CD4-positive, alpha-beta T cell treated with Interleukin-4 for 4 hours (primary cell): ENCODE measurements at regions not wholly inside any gene's neighbourhood (a gene's known extent, or its start where the extent isn't known, plus 50 kb on each side); places are given as distances from the start of the nearest gene placed in this dataset.

Experiments
- DNase-seq: peaks from one replicate; pipeline ENCODE4 v3.0.0-alpha.2; 2020

- DNase-seq, result no peak
Observed at GRCh38 chr2:17122887-17123501, 395.2 kb downstream of the RAD51AP2 start.

GRCh38 chr2:17115466-17115865, 402.8 kb downstream of the RAD51AP2 start:
- no peak for DNase-seq

- DNase-seq, result no peak
Observed at GRCh38 chr2:17115042-17115441, 403.2 kb downstream of the RAD51AP2 start.

GRCh38 chr2:17107871-17108270, 410.4 kb downstream of the RAD51AP2 start:
- DNase-seq, result no peak

- no peak for DNase-seq
Observed at GRCh38 chr2:17107151-17107550, 411.1 kb downstream of the RAD51AP2 start.

- DNase-seq, result no peak
Observed at GRCh38 chr2:17106418-17106817, 411.8 kb downstream of the RAD51AP2 start.

- no peak for DNase-seq
Observed at GRCh38 chr2:17104454-17104853, 413.8 kb downstream of the RAD51AP2 start.

- DNase-seq, result no peak
Observed at GRCh38 chr2:17101596-17101995, 416.6 kb downstream of the RAD51AP2 start.

- DNase-seq, result no peak
Observed at GRCh38 chr2:17101091-17101490, 417.1 kb downstream of the RAD51AP2 start.

- no peak for DNase-seq
Observed at GRCh38 chr2:17095340-17095739, 422.9 kb downstream of the RAD51AP2 start.

GRCh38 chr2:17093712-17094111, 424.5 kb downstream of the RAD51AP2 start:
- DNase-seq, result no peak

- no peak for DNase-seq
Observed at GRCh38 chr2:17086990-17087389, 421.4 kb upstream of the CYRIA start.

GRCh38 chr2:17085546-17086202, 420.0 kb upstream of the CYRIA start:
- DNase-seq, result no peak

GRCh38 chr2:17084877-17085276, 419.2 kb upstream of the CYRIA start:
- no peak for DNase-seq

GRCh38 chr2:17083902-17084301, 418.3 kb upstream of the CYRIA start:
- no peak for DNase-seq

GRCh38 chr2:17079262-17079661, 413.6 kb upstream of the CYRIA start:
- no peak for DNase-seq

GRCh38 chr2:17076533-17076932, 410.9 kb upstream of the CYRIA start:
- DNase-seq, result no peak

- DNase-seq, result no peak
Observed at GRCh38 chr2:17070711-17071110, 405.1 kb upstream of the CYRIA start.

GRCh38 chr2:17069564-17069963, 403.9 kb upstream of the CYRIA start:
- DNase-seq, result no peak

GRCh38 chr2:17068021-17068420, 402.4 kb upstream of the CYRIA start:
- DNase-seq, result no peak

- DNase-seq, result no peak
Observed at GRCh38 chr2:17065536-17065935, 399.9 kb upstream of the CYRIA start.

- DNase-seq, result no peak
Observed at GRCh38 chr2:17061028-17061427, 395.4 kb upstream of the CYRIA start.

GRCh38 chr2:17059458-17059857, 393.8 kb upstream of the CYRIA start:
- no peak for DNase-seq

GRCh38 chr2:17058772-17059402, 393.3 kb upstream of the CYRIA start:
- DNase-seq, result no peak
